ENCODE measurements at regions not wholly inside any gene's neighbourhood (a gene's known extent, or its start where the extent isn't known, plus 50 kb on each side); places are given as distances from the start of the nearest gene placed in this dataset.

DNA sequence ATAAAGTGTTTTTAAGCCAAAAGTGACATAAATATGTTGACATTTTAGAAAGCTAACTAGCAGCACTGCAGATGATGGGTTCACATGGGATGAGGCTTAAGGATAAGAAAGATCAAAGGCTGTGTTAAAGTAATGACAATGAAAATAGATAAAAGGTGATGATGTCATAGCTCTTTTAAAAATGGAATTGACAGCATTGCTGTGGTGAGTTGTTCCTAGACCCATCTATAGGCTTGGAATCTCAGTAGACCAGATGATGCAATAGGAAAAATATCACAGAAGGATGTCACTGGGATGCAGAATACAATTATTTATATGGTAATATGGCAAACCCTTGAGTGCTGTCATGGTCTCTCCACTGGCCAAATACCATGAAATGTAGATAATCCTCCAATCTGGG is 286.0 kb downstream of the PLA2G4A start:
- no peak overlapping the region for H3K27ac Mint-ChIP-seq
- H3K27me3 ChIP-seq (ENCODE audit: control insufficient read depth in 1 of 2, insufficient read depth in 2 of 2, low read length in 2 of 2) = no peaks in the 10 kb centered on the region
- no peak overlapping the region for H3K27ac ChIP-seq (ENCODE audit: low read depth in 1 of 2, low read length in 2 of 2)
- no peak for DNase-seq
- H3K4me1 Mint-ChIP-seq (ENCODE audit: low read depth) = no peaks in the 10 kb centered on the region
- no peak for ATAC-seq (ENCODE audit: poor library complexity)
- no peaks in the 10 kb centered on the region for H3K36me3 ChIP-seq (ENCODE audit: insufficient read depth, low read length)
- no peaks in the 10 kb centered on the region for H3K4me1 ChIP-seq (ENCODE audit: insufficient read depth, low read length)
- no peaks in the 10 kb centered on the region for H3K27me3 Mint-ChIP-seq
- peaks cover 3% of the 10 kb centered on the region for H3K9me3 Mint-ChIP-seq
- no peak overlapping the region for H3K4me3 ChIP-seq (ENCODE audit: low read length)
- TF ChIP-seq, protein P1, sequence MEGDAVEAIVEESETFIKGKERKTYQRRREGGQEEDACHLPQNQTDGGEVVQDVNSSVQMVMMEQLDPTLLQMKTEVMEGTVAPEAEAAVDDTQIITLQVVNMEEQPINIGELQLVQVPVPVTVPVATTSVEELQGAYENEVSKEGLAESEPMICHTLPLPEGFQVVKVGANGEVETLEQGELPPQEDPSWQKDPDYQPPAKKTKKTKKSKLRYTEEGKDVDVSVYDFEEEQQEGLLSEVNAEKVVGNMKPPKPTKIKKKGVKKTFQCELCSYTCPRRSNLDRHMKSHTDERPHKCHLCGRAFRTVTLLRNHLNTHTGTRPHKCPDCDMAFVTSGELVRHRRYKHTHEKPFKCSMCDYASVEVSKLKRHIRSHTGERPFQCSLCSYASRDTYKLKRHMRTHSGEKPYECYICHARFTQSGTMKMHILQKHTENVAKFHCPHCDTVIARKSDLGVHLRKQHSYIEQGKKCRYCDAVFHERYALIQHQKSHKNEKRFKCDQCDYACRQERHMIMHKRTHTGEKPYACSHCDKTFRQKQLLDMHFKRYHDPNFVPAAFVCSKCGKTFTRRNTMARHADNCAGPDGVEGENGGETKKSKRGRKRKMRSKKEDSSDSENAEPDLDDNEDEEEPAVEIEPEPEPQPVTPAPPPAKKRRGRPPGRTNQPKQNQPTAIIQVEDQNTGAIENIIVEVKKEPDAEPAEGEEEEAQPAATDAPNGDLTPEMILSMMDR (IDR thresholded peaks at IDR 0.05) = no peak
- intact Hi-C loops (cut with DNase I, micrococcal nuclease) = no loop called here
- H3K36me3 Mint-ChIP-seq (ENCODE audit: low read depth) = no peaks in the 10 kb centered on the region
- CTCF ChIA-PET = no interaction called here
- H3K9me3 ChIP-seq (ENCODE audit: control insufficient read depth in 1 of 2, insufficient read depth in 1 of 2, low read length in 2 of 2) = no peaks in the 10 kb centered on the region
- no peak overlapping the region for H3K4me3 Mint-ChIP-seq
- POLR2A ChIA-PET = no interaction called here

DNA sequence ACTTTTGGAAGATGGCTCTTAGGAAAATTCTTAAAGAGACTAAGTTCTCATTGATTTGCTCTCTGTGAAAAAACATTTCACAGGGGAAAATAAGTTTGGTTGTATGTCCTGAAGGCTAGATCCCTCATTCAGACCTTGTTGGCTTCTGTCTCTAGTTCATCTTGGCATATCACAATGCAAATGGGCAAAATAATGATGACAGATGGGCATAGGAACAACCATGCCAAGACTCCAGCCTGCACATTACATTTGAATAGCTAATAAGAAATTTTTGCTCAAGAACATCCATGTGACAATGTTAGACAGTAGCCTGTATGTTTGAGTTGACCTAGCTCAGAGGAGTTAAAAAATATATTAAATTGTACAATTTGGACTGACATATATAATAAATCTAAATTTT is 292.9 kb downstream of the PLA2G4A start:
- Histone ChIP-seq H3K27ac (ENCODE audit: low read depth in 1 of 2, low read length in 2 of 2) (no peak overlapping the region), H3K4me3 (ENCODE audit: low read length) (no peak overlapping the region), H3K9me3 (ENCODE audit: control insufficient read depth in 1 of 2, insufficient read depth in 1 of 2, low read length in 2 of 2) (no peaks in the 10 kb centered on the region), H3K36me3 (ENCODE audit: insufficient read depth, low read length) (no peaks in the 10 kb centered on the region), H3K4me1 (ENCODE audit: insufficient read depth, low read length) (no peaks in the 10 kb centered on the region), H3K27me3 (ENCODE audit: control insufficient read depth in 1 of 2, insufficient read depth in 2 of 2, low read length in 2 of 2) (no peaks in the 10 kb centered on the region)
- POLR2A ChIA-PET = no interaction called here
- Mint-ChIP-seq H3K4me3 (no peak overlapping the region), H3K4me1 (ENCODE audit: low read depth) (no peaks in the 10 kb centered on the region), H3K9me3 (no peaks in the 10 kb centered on the region), H3K27me3 (no peaks in the 10 kb centered on the region), H3K36me3 (ENCODE audit: low read depth) (no peaks in the 10 kb centered on the region), H3K27ac (no peak overlapping the region)
- DNase-seq (no peak), ATAC-seq (ENCODE audit: poor library complexity) (no peak)
- TF ChIP-seq, protein P1 (IDR thresholded peaks at IDR 0.05) = no peak
- intact Hi-C loops (cut with DNase I, micrococcal nuclease) = no loop called here
- CTCF ChIA-PET = no interaction called here

DNA sequence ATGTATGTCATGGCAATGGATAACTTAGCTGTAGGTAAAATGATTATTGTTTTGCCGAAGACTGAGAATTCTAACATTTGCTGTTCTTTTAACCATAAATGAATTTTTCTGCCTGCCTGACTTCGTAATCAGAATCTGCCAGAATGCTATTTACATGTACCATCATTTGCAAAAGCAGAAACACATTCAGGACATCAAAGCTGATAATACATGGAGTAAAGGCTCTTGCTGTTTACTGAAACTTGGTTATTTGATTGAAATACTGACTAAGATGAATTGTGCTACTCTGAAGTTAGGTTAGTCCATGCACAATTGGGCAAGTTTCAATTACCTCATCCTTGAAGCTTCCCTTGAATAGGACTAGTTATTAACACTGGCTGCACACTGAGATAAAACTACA is 293.8 kb downstream of the PLA2G4A start:
- no peak for ATAC-seq (ENCODE audit: poor library complexity)
- intact Hi-C loops (cut with DNase I, micrococcal nuclease) = no loop called here

More for the DNA sequence above, 293.8 kb downstream of the PLA2G4A start:
- no peaks in the 10 kb centered on the region for H3K4me1 ChIP-seq (ENCODE audit: insufficient read depth, low read length)
- no peak overlapping the region for H3K4me3 ChIP-seq (ENCODE audit: low read length)
- ChIA-PET CTCF (no interaction called here), POLR2A (no interaction called here)
- Mint-ChIP-seq H3K36me3 (ENCODE audit: low read depth) (no peaks in the 10 kb centered on the region), H3K4me1 (ENCODE audit: low read depth) (no peaks in the 10 kb centered on the region), H3K27me3 (no peaks in the 10 kb centered on the region), H3K9me3 (no peaks in the 10 kb centered on the region), H3K4me3 (no peak overlapping the region), H3K27ac (no peak overlapping the region)
- H3K9me3 ChIP-seq (ENCODE audit: control insufficient read depth in 1 of 2, insufficient read depth in 1 of 2, low read length in 2 of 2) = no peaks in the 10 kb centered on the region
- no peaks in the 10 kb centered on the region for H3K36me3 ChIP-seq (ENCODE audit: insufficient read depth, low read length)
- no peak for DNase-seq
- TF ChIP-seq, protein P1 (IDR thresholded peaks at IDR 0.05) = no peak
- H3K27ac ChIP-seq (ENCODE audit: low read depth in 1 of 2, low read length in 2 of 2) = no peak overlapping the region
- no peaks in the 10 kb centered on the region for H3K27me3 ChIP-seq (ENCODE audit: control insufficient read depth in 1 of 2, insufficient read depth in 2 of 2, low read length in 2 of 2)
